SK-N-SH treated with all-trans-retinoic acid at 6 μM for 48 hours (cell line): ENCODE measurements at regions not wholly inside any gene's neighbourhood (a gene's known extent, or its start where the extent isn't known, plus 50 kb on each side); places are given as distances from the start of the nearest gene placed in this dataset.

Experiments used
- ISL1 ChIP-seq: fragments of 250-450 bp; sonication (Bioruptor Pico); IDR thresholded peaks from 2 replicates; pipeline ENCODE4 v2.1.2; 2022; ENCODE audit warnings: mild to moderate bottlenecking, moderate library complexity
- TF ChIP-seq, protein P1 (sequence below): fragments of 250-450 bp; sonication (Bioruptor Pico); IDR thresholded peaks from 2 replicates; pipeline ENCODE4 v1.8.0; 2020; ENCODE audit warnings: mild to moderate bottlenecking, moderate library complexity, borderline replicate concordance

DNA sequence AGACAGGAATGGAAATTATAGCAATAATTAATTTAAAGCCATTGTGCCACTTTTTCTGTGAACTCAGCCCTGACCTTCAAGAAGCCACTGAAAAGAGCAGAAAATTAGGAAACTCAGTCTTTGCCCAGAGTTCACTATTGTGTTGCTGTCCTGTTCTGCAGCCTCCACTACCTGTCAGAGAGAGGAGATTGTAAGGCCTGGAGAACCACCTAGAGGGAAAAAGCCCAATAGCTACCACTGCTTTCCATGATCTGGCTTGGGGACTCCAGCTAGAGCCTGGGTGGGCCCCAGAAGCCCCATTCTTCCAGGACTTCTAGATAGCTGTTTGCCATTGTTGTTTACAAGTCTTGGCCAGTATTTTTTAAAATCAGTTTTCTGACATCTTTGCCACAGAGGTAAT, 176.1 kb upstream of the KLF7 start:
- no peak for TF ChIP-seq ISL1 (CRISPR knock-in tag)
- TF ChIP-seq, protein P1, sequence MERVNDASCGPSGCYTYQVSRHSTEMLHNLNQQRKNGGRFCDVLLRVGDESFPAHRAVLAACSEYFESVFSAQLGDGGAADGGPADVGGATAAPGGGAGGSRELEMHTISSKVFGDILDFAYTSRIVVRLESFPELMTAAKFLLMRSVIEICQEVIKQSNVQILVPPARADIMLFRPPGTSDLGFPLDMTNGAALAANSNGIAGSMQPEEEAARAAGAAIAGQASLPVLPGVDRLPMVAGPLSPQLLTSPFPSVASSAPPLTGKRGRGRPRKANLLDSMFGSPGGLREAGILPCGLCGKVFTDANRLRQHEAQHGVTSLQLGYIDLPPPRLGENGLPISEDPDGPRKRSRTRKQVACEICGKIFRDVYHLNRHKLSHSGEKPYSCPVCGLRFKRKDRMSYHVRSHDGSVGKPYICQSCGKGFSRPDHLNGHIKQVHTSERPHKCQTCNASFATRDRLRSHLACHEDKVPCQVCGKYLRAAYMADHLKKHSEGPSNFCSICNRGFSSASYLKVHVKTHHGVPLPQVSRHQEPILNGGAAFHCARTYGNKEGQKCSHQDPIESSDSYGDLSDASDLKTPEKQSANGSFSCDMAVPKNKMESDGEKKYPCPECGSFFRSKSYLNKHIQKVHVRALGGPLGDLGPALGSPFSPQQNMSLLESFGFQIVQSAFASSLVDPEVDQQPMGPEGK: no peak
